SK-N-SH (cell line): ENCODE measurements at regions not wholly inside any gene's neighbourhood (a gene's known extent, or its start where the extent isn't known, plus 50 kb on each side); places are given as distances from the start of the nearest gene placed in this dataset.

Experiments
- CTCF ChIP-seq: fragments of 200-600 bp; sonication (generic); IDR thresholded peaks from 2 replicates; pipeline ENCODE4 v1.6.1; 2017; ENCODE audit warnings: antibody characterized with exemption, mild to moderate bottlenecking, moderate library complexity
- POLR2AphosphoS5 ChIP-seq: IDR thresholded peaks from 2 replicates; pipeline ENCODE4 v1.6.1; 2012; ENCODE audit warnings: low read depth, low read length
- REST ChIP-seq: IDR thresholded peaks from 2 replicates; pipeline ENCODE4 v1.6.1; 2012; ENCODE audit warnings: mild to moderate bottlenecking, low read depth, low read length, moderate library complexity
- RFX5 ChIP-seq: IDR thresholded peaks from 2 replicates; pipeline ENCODE4 v1.6.1; 2012; ENCODE audit warnings: mild to moderate bottlenecking, improper control_type of control experiment, low read length

- TF ChIP-seq REST (no peak), CTCF (no peak), POLR2AphosphoS5 (no peak), RFX5 (no peak)
Observed at GRCh38 chr13:82720986-82721385, 1161.3 kb downstream of the SLITRK1 start.
